22Rv1 (cell line): ENCODE measurements at regions not wholly inside any gene's neighbourhood (a gene's known extent, or its start where the extent isn't known, plus 50 kb on each side); places are given as distances from the start of the nearest gene placed in this dataset.

Source experiments
- ZFX ChIP-seq: fragments of 450-650 bp; IDR thresholded peaks from 2 replicates; pipeline ENCODE4 v1.6.1; 2017; ENCODE audit warnings: antibody characterized with exemption, borderline replicate concordance
- TF ChIP-seq, protein P1 (sequence below): fragments of 450-650 bp; IDR thresholded peaks from 2 replicates; pipeline ENCODE4 v1.5.1; 2017; ENCODE audit warnings: mild to moderate bottlenecking

GRCh38 chr15:29990954-29991353 lies 91.8 kb upstream of the GOLGA8J start:
- TF ChIP-seq, protein P1, sequence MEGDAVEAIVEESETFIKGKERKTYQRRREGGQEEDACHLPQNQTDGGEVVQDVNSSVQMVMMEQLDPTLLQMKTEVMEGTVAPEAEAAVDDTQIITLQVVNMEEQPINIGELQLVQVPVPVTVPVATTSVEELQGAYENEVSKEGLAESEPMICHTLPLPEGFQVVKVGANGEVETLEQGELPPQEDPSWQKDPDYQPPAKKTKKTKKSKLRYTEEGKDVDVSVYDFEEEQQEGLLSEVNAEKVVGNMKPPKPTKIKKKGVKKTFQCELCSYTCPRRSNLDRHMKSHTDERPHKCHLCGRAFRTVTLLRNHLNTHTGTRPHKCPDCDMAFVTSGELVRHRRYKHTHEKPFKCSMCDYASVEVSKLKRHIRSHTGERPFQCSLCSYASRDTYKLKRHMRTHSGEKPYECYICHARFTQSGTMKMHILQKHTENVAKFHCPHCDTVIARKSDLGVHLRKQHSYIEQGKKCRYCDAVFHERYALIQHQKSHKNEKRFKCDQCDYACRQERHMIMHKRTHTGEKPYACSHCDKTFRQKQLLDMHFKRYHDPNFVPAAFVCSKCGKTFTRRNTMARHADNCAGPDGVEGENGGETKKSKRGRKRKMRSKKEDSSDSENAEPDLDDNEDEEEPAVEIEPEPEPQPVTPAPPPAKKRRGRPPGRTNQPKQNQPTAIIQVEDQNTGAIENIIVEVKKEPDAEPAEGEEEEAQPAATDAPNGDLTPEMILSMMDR, result no peak
- TF ChIP-seq ZFX, result no peak
